Panc1 (cell line): ENCODE measurements at regions not wholly inside any gene's neighbourhood (a gene's known extent, or its start where the extent isn't known, plus 50 kb on each side); places are given as distances from the start of the nearest gene placed in this dataset.
"Not testable (repeated sequence)": the region's sequence is repeated elsewhere in the genome, so short reads cannot be mapped to it uniquely, and the experiment has no call there.

Source experiments
- ATAC-seq: fragments of 200-7000 bp; cut with Tn5 transposase; 2 replicates; pipeline ENCODE4 v1.9.1; 2020; ENCODE audit warnings: mild to moderate bottlenecking, moderate library complexity
- BruUV-seq: library from RNA; stranded (reverse); fragments of 400-500 nt; replicated peaks from 2 replicates; lab custom pipeline; 2021; lab: Mats Ljungman, UMichigan
- CTCF ChIA-PET: fragments of 300-600 bp; sonication (Branson Sonifier 250); formaldehyde crosslinking; loops from one replicate; lab custom pipeline; 2022; ENCODE audit warnings: antibody characterized with exemption; lab: Charles Lee
- POLR2A ChIA-PET: fragments of 300-600 bp; sonication (Branson Sonifier 250); formaldehyde crosslinking; loops from one replicate; lab custom pipeline; 2022; ENCODE audit warnings: antibody characterized with exemption; lab: Charles Lee
- DNase-seq: peaks from one replicate; pipeline ENCODE4 v3.0.0-alpha.2; 2010; ENCODE audit warnings: low read depth, low spot score
- H3K27ac ChIP-seq: 2 replicates; pipeline ENCODE4 v1.5.1; 2011; ENCODE audit warnings: mild to moderate bottlenecking, low read length, inconsistent platforms
- H3K27me3 ChIP-seq: fragments of 200-500 bp; sonication (Bioruptor generic); 2 replicates; pipeline ENCODE4 v1.6.0; 2014; ENCODE audit warnings: low read length, inconsistent platforms; ENCODE audit not compliant: control insufficient read depth, insufficient read depth
- H3K36me3 ChIP-seq: fragments of 200-500 bp; sonication (Bioruptor generic); 2 replicates; pipeline ENCODE4 v1.5.1; 2014; ENCODE audit warnings: inconsistent platforms, mild to moderate bottlenecking, low read length, moderate library complexity; ENCODE audit not compliant: control insufficient read depth, insufficient read depth
- H3K4me1 ChIP-seq: 2 replicates; pipeline ENCODE4 v1.5.1; 2011; ENCODE audit warnings: inconsistent platforms, mild to moderate bottlenecking, low read length, moderate library complexity; ENCODE audit not compliant: control insufficient read depth, insufficient read depth
- H3K4me3 ChIP-seq, 2 experiments: 2 replicates each; pipeline ENCODE4 v1.5.1; 2011 to 2012; ENCODE audit warnings: low read depth in 2 of 2, low read length in 2 of 2, mild to moderate bottlenecking in 2 of 2, inconsistent platforms in 1 of 2, moderate library complexity in 1 of 2
- H3K9me3 ChIP-seq: fragments of 200-500 bp; sonication (Bioruptor generic); 2 replicates; pipeline ENCODE4 v1.5.1; 2014; ENCODE audit warnings: low read depth, mild to moderate bottlenecking, inconsistent platforms, low read length, moderate library complexity; ENCODE audit not compliant: control insufficient read depth, insufficient read depth
- POLR2AphosphoS5 ChIP-seq: IDR thresholded peaks from 2 replicates; pipeline ENCODE4 v1.6.1; 2012; ENCODE audit warnings: mild to moderate bottlenecking, low read depth, low read length, moderate library complexity
- SIN3A ChIP-seq: IDR thresholded peaks from 2 replicates; pipeline ENCODE4 v1.6.1; 2012; ENCODE audit warnings: low read depth, mild to moderate bottlenecking, low read length, moderate library complexity, borderline replicate concordance; ENCODE audit not compliant: insufficient read depth
- TCF7L2 ChIP-seq: IDR thresholded peaks from 2 replicates; pipeline ENCODE4 v1.6.1; 2011; ENCODE audit warnings: mild to moderate bottlenecking, low read depth, low read length, inconsistent platforms
- in situ Hi-C: cut with HindIII; loops from 2 replicates; pipeline ENCODE4 v1.10.0; 2016; ENCODE audit warnings: low sequenced_read_pairs, low pct_unique_long_range_greater_than_20kb
- intact Hi-C: fragments of 100-400 bp; cut with micrococcal nuclease; formaldehyde crosslinking; loops from one replicate; pipeline ENCODE4 v1.10.0; 2022; ENCODE audit not compliant: unreplicated experiment
- TF ChIP-seq, protein P1 (sequence below): fragments of 450-650 bp; IDR thresholded peaks from 2 replicates; pipeline ENCODE4 v1.5.1; 2017; ENCODE audit warnings: mild to moderate bottlenecking
- TF ChIP-seq, protein P2 (sequence below), 2 experiments: IDR thresholded peaks; 2 replicates each; pipeline ENCODE4 v1.6.1; 2011 to 2012; ENCODE audit warnings: low read depth in 2 of 2, control low read depth in 1 of 2, low read length in 1 of 2, mild to moderate bottlenecking in 1 of 2, moderate library complexity in 1 of 2; ENCODE audit not compliant: insufficient read depth in 1 of 2

DNA sequence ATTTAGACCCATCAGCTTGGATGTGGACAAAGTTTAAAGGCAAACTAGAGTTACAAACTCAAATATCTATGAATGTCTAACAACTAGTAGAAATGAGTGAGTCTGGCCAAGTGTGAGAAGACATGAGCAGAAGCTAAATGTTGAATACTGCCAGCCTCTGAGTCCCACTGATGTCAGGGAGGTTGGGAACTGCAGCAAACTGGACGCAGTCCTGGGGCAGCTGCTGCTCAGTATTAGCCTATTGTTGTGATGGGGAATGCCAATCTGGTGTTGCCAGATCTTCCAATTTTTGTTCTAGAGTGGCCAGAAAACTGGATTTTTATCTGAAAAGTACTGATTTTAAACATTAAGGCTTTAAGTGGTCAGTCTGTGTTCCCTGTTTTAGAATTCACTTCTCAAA, 770.4 kb upstream of the STXBP6 start:
- BruUV-seq, result no TSS peak
- Histone ChIP-seq H3K27ac (no peak overlapping the region), H3K4me1 (no peaks in the 10 kb centered on the region), H3K27me3 (no peaks in the 10 kb centered on the region), H3K4me3 (no peak overlapping the region), H3K36me3 (no peaks in the 10 kb centered on the region), H3K9me3 (no peaks in the 10 kb centered on the region)
- in situ Hi-C loops (no loop called here), intact Hi-C loops (no loop called here)
- DNase-seq, result no peak
- TF ChIP-seq, protein P1, sequence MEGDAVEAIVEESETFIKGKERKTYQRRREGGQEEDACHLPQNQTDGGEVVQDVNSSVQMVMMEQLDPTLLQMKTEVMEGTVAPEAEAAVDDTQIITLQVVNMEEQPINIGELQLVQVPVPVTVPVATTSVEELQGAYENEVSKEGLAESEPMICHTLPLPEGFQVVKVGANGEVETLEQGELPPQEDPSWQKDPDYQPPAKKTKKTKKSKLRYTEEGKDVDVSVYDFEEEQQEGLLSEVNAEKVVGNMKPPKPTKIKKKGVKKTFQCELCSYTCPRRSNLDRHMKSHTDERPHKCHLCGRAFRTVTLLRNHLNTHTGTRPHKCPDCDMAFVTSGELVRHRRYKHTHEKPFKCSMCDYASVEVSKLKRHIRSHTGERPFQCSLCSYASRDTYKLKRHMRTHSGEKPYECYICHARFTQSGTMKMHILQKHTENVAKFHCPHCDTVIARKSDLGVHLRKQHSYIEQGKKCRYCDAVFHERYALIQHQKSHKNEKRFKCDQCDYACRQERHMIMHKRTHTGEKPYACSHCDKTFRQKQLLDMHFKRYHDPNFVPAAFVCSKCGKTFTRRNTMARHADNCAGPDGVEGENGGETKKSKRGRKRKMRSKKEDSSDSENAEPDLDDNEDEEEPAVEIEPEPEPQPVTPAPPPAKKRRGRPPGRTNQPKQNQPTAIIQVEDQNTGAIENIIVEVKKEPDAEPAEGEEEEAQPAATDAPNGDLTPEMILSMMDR, result no peak
- TF ChIP-seq SIN3A (no peak), POLR2AphosphoS5 (no peak), TCF7L2 (no peak)
- TF ChIP-seq, protein P2, sequence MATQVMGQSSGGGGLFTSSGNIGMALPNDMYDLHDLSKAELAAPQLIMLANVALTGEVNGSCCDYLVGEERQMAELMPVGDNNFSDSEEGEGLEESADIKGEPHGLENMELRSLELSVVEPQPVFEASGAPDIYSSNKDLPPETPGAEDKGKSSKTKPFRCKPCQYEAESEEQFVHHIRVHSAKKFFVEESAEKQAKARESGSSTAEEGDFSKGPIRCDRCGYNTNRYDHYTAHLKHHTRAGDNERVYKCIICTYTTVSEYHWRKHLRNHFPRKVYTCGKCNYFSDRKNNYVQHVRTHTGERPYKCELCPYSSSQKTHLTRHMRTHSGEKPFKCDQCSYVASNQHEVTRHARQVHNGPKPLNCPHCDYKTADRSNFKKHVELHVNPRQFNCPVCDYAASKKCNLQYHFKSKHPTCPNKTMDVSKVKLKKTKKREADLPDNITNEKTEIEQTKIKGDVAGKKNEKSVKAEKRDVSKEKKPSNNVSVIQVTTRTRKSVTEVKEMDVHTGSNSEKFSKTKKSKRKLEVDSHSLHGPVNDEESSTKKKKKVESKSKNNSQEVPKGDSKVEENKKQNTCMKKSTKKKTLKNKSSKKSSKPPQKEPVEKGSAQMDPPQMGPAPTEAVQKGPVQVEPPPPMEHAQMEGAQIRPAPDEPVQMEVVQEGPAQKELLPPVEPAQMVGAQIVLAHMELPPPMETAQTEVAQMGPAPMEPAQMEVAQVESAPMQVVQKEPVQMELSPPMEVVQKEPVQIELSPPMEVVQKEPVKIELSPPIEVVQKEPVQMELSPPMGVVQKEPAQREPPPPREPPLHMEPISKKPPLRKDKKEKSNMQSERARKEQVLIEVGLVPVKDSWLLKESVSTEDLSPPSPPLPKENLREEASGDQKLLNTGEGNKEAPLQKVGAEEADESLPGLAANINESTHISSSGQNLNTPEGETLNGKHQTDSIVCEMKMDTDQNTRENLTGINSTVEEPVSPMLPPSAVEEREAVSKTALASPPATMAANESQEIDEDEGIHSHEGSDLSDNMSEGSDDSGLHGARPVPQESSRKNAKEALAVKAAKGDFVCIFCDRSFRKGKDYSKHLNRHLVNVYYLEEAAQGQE (IDR thresholded peaks at IDR 0.05; ENCODE audit: insufficient read depth in 1 of 2, low read depth in 2 of 2, low read length in 1 of 2), result no peak
- ATAC-seq, result no peak
- POLR2A ChIA-PET, result no interaction called here
- CTCF ChIA-PET, result no interaction called here

DNA sequence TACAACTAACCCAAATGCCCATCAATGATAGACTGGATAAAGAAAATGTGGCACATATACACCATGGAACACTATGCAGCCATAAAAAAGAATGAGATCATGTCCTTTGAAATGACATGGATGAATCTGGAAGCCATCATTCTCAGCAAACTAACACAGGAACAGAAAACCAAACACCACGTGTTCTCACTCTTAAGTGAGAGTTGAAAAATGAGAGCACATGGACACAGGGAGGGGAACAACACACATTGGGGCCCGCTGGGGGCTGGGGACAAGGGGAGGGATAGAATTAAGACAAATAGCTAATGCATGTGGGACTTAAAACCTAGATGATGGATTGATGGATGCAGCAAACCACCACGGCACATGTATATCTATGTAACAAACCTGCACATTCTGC, 764.7 kb upstream of the STXBP6 start:
- CTCF ChIA-PET, BruUV-seq, H3K9me3 ChIP-seq, H3K4me1 ChIP-seq, POLR2A ChIA-PET, H3K4me3 ChIP-seq, H3K36me3 ChIP-seq, DNase-seq, H3K27me3 ChIP-seq, ATAC-seq, H3K27ac ChIP-seq, in situ Hi-C loops, intact Hi-C loops: not testable (repeated sequence)

DNA sequence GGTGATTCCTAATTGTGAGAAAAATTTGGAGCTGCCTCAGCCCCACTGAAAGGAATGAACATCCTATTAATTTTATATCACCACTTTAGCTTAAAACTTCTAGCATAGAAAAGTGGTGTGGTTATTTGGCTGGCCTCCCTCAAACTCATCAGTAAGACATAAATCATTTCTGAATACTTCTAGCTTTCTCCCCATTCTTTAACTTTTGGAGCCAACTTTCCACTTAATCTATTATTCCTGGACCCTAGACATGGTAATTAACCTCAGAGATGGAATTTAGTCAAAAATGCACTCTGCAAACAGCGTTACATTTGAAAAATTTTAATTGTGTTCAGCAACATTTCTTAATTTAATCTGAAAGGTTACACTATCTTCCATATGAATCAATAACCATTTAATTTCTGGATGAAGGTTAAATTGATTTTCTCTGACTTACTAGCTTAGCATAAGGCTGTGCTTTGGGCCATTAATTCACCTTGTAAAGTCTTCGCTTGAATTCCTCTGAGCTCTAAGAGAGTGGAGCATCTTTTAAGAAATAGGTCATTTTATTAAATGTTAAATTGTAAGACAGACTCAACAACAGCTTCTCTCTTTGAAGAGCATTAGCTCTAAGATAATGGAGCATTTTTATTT, 753.6 kb upstream of the STXBP6 start:
- Histone ChIP-seq H3K27me3 (no peaks in the 10 kb centered on the region), H3K27ac (no peak overlapping the region), H3K4me1 (no peaks in the 10 kb centered on the region), H3K9me3 (no peaks in the 10 kb centered on the region), H3K36me3 (no peaks in the 10 kb centered on the region), H3K4me3 (no peak overlapping the region)
- intact Hi-C loops (no loop called here), in situ Hi-C loops (no loop called here)
- ChIA-PET POLR2A (no interaction called here), CTCF (no interaction called here)
- TF ChIP-seq, protein P2 (IDR thresholded peaks at IDR 0.05; ENCODE audit: insufficient read depth in 1 of 2, low read depth in 2 of 2, low read length in 1 of 2), result no peak
- TF ChIP-seq TCF7L2, result no peak
- BruUV-seq, result no TSS peak
- no peak for DNase-seq
- ATAC-seq, result no peak
